ENCODE measurements at regions not wholly inside any gene's neighbourhood (a gene's known extent, or its start where the extent isn't known, plus 50 kb on each side); places are given as distances from the start of the nearest gene placed in this dataset.

- no peaks in the 10 kb centered on the region for H3K36me3 ChIP-seq (ENCODE audit: low read depth)
- H3K79me2 ChIP-seq (ENCODE audit: low read depth): no peaks in the 10 kb centered on the region
- H3K9me3 ChIP-seq (ENCODE audit: insufficient read depth, low read depth): no peaks in the 10 kb centered on the region
- H3K27me3 ChIP-seq (ENCODE audit: insufficient read depth, low read depth): no peaks in the 10 kb centered on the region
- no peak overlapping the region for H3K27ac ChIP-seq
- no peaks in the 10 kb centered on the region for H3K4me1 ChIP-seq (replicated peaks; ENCODE audit: insufficient read depth)
- no peaks in the 10 kb centered on the region for H4K20me1 ChIP-seq (ENCODE audit: insufficient read depth)
- CTCF ChIA-PET: no interaction called here
- intact Hi-C loops (cut with micrococcal nuclease; ENCODE audit: unreplicated experiment): no loop called here
- no peak for DNase-seq
- POLR2A ChIA-PET (ENCODE audit: unreplicated experiment): no interaction called here
- TF ChIP-seq CTCF (conservative IDR thresholded peaks at IDR 0.05) (peak; percentile 55), EZH2 (IDR thresholded peaks at IDR 0.05; ENCODE audit: low read depth) (no peak)
- no TSS peak for BruUV-seq (replicated peaks)
- H2AFZ ChIP-seq: no peak overlapping the region
- H3K9me2 ChIP-seq (ENCODE audit: insufficient read depth): no peaks in the 10 kb centered on the region
- no peak overlapping the region for H3K4me2 ChIP-seq
- no peak overlapping the region for H3K4me3 ChIP-seq
- H3F3A ChIP-seq (ENCODE audit: insufficient read depth, low read depth): no peaks in the 10 kb centered on the region
These were observed 585.7 kb upstream of the CAMK1G start for GRCh38 chr1:208997726-208998312.

- Histone ChIP-seq H2AFZ (no peak overlapping the region), H3K4me3 (no peak overlapping the region), H3K4me1 (replicated peaks; ENCODE audit: insufficient read depth) (no peaks in the 10 kb centered on the region), H3F3A (ENCODE audit: insufficient read depth, low read depth) (no peaks in the 10 kb centered on the region), H3K36me3 (ENCODE audit: low read depth) (no peaks in the 10 kb centered on the region), H3K9me3 (ENCODE audit: insufficient read depth, low read depth) (no peaks in the 10 kb centered on the region), H3K27me3 (ENCODE audit: insufficient read depth, low read depth) (0 out of 2 replicates have a peak, but pooled peaks cover 7% of the 10 kb centered on the region), H3K9me2 (ENCODE audit: insufficient read depth) (no peaks in the 10 kb centered on the region; the same call in 1 of the 2 replicates), H3K27ac (no peak overlapping the region), H3K4me2 (no peak overlapping the region), H4K20me1 (ENCODE audit: insufficient read depth) (no peaks in the 10 kb centered on the region), H3K79me2 (ENCODE audit: low read depth) (no peaks in the 10 kb centered on the region)
- POLR2A ChIA-PET (ENCODE audit: unreplicated experiment): interaction anchor here (0.7 kb wide), 1 partner anchor 930 kb away, joined by 3 read pairs; no protein-coding TSS in a partner anchor
- no peak for DNase-seq
- no TSS peak for BruUV-seq (replicated peaks)
- CTCF ChIA-PET: no interaction called here
- intact Hi-C loops (cut with micrococcal nuclease; ENCODE audit: unreplicated experiment): no loop called here
- no peak for TF ChIP-seq EZH2 (IDR thresholded peaks at IDR 0.05; ENCODE audit: low read depth)
- no peak for TF ChIP-seq CTCF (conservative IDR thresholded peaks at IDR 0.05)
These were observed 574.9 kb upstream of the CAMK1G start for GRCh38 chr1:209008586-209008985.

GRCh38 chr1:209010475-209011230 is 572.9 kb upstream of the CAMK1G start:
- Histone ChIP-seq H3K79me2 (ENCODE audit: low read depth) (no peaks in the 10 kb centered on the region), H3K36me3 (ENCODE audit: low read depth) (no peaks in the 10 kb centered on the region), H3K4me2 (no peak overlapping the region), H3F3A (ENCODE audit: insufficient read depth, low read depth) (no peaks in the 10 kb centered on the region), H3K27ac (no peak overlapping the region), H3K4me1 (replicated peaks; ENCODE audit: insufficient read depth) (no peaks in the 10 kb centered on the region), H2AFZ (no peak overlapping the region), H3K9me2 (ENCODE audit: insufficient read depth) (no peaks in the 10 kb centered on the region; the same call in 1 of the 2 replicates), H3K27me3 (ENCODE audit: insufficient read depth, low read depth) (peaks cover 7% of the 10 kb centered on the region; the same call in 1 of the 2 replicates), H4K20me1 (ENCODE audit: insufficient read depth) (no peaks in the 10 kb centered on the region), H3K9me3 (ENCODE audit: insufficient read depth, low read depth) (no peaks in the 10 kb centered on the region), H3K4me3 (no peak overlapping the region)
- ChIA-PET CTCF (no interaction called here), POLR2A (ENCODE audit: unreplicated experiment) (no interaction called here)
- intact Hi-C loops (cut with micrococcal nuclease; ENCODE audit: unreplicated experiment): no loop called here
- DNase-seq: no peak
- BruUV-seq (replicated peaks): no TSS peak
- TF ChIP-seq EZH2 (IDR thresholded peaks at IDR 0.05; ENCODE audit: low read depth): no peak
- TF ChIP-seq CTCF (conservative IDR thresholded peaks at IDR 0.05): no peak

Data from PC-9 (cell line).